UCSD-AML1 (cell line): ENCODE measurements at regions not wholly inside any gene's neighbourhood (a gene's known extent, or its start where the extent isn't known, plus 50 kb on each side); places are given as distances from the start of the nearest gene placed in this dataset.

ENCODE experiments used
- DNase-seq: peaks from one replicate; lab custom pipeline; 2025; ENCODE audit not compliant: unreplicated experiment; lab: John Stamatoyannopoulos, UW

- no peak for DNase-seq
These were observed 109.6 kb downstream of the ENGASE start for GRCh38 chr17:79184219-79184618.

GRCh38 chr17:79183293-79184158, 108.9 kb downstream of the ENGASE start:
- DNase-seq, result peak; percentile 27

GRCh38 chr17:79183043-79183292, 108.3 kb downstream of the ENGASE start:
- DNase-seq, result no peak

GRCh38 chr17:79182176-79183042, 107.8 kb downstream of the ENGASE start:
- no peak for DNase-seq

- no peak for DNase-seq
These were observed 105.9 kb downstream of the ENGASE start for GRCh38 chr17:79180358-79181005.

- DNase-seq, result no peak
These were observed 104.7 kb downstream of the ENGASE start for GRCh38 chr17:79179334-79179733.

GRCh38 chr17:79177877-79178276, 103.3 kb downstream of the ENGASE start:
- DNase-seq, result no peak

GRCh38 chr17:79176792-79177601, 102.4 kb downstream of the ENGASE start:
- DNase-seq, result no peak

- DNase-seq, result no peak
These were observed 100.6 kb downstream of the ENGASE start for GRCh38 chr17:79174905-79175856.

- no peak for DNase-seq
These were observed 99.7 kb downstream of the ENGASE start for GRCh38 chr17:79174193-79174765.

- DNase-seq, result no peak
These were observed 96.6 kb downstream of the ENGASE start for GRCh38 chr17:79171188-79171587.

- DNase-seq, result no peak
These were observed 95.2 kb downstream of the ENGASE start for GRCh38 chr17:79169861-79170260.

- no peak for DNase-seq
These were observed 94.7 kb downstream of the ENGASE start for GRCh38 chr17:79169366-79169765.

GRCh38 chr17:79168486-79169055, 93.9 kb downstream of the ENGASE start:
- DNase-seq, result no peak

- DNase-seq, result no peak
These were observed 92.9 kb downstream of the ENGASE start for GRCh38 chr17:79167486-79167885.

- DNase-seq, result no peak
These were observed 91.3 kb downstream of the ENGASE start for GRCh38 chr17:79165756-79166473.

GRCh38 chr17:79164913-79165695, 90.5 kb downstream of the ENGASE start:
- DNase-seq, result no peak

GRCh38 chr17:79164408-79164807, 89.8 kb downstream of the ENGASE start:
- DNase-seq, result no peak
